Psoas muscle (tissue), 7 donors: ENCODE measurements at regions not wholly inside any gene's neighbourhood (a gene's known extent, or its start where the extent isn't known, plus 50 kb on each side); places are given as distances from the start of the nearest gene placed in this dataset.
"Not testable (repeated sequence)": the region's sequence is repeated elsewhere in the genome, so short reads cannot be mapped to it uniquely, and the experiment has no call there.

ENCODE experiments used
- ATAC-seq, 4 donors: fragments of 200-7000 bp; cut with Tn5 transposase; one replicate each; pipeline ENCODE4 v1.9.1; 2020; ENCODE audit warnings: moderate library complexity in 3 of 4, mild to moderate bottlenecking in 2 of 4
- DNase-seq, 2 donors: peaks; one replicate each; pipeline ENCODE4 v3.0.0-alpha.2; 2020
- H3K27ac ChIP-seq: fragments of 200-600 bp; one replicate; pipeline ENCODE4 v1.8.0; 2022
- H3K27me3 ChIP-seq, 3 donors: fragments of 200-600 bp in 1 of 3; one replicate each; pipeline versions ENCODE4 v1.6.1 to v1.8.0; 2013 to 2022; ENCODE audit warnings: low read length in 2 of 3, mild to moderate bottlenecking in 2 of 3, moderate library complexity in 1 of 3; ENCODE audit not compliant: insufficient read depth in 3 of 3
- H3K36me3 ChIP-seq, 2 donors: fragments of 200-600 bp in 1 of 2; one replicate each; pipeline versions ENCODE4 v1.6.1 to v1.8.0; 2013 to 2022; ENCODE audit warnings: low read depth in 1 of 2, mild to moderate bottlenecking in 1 of 2, moderate library complexity in 1 of 2; ENCODE audit not compliant: insufficient read depth in 1 of 2
- H3K4me1 ChIP-seq: fragments of 200-600 bp; one replicate; pipeline ENCODE4 v1.8.0; 2022
- H3K4me3 ChIP-seq: fragments of 200-600 bp; one replicate; pipeline ENCODE4 v1.8.0; 2022; ENCODE audit warnings: mild to moderate bottlenecking
- H3K9me3 ChIP-seq: fragments of 200-600 bp; one replicate; pipeline ENCODE4 v1.8.0; 2022
- CTCF ChIP-seq: fragments of 200-600 bp; IDR thresholded peaks from one replicate; pipeline ENCODE4 v1.8.0; 2022; ENCODE audit warnings: antibody characterized with exemption
- WGBS, 3 donors: extraction: QIAGEN DNeasy Blood & Tissue Kit; methylation state at CpG; one replicate each; pipeline versions ENCODE4 v1.1.6 to v1.1.7; 2013; 5-methylcytosine and 5-hydroxymethylcytosine counted together
- intact Hi-C, 2 donors: fragments of 100-400 bp; cut with DNase I; formaldehyde crosslinking; loops; one replicate each; pipeline versions ENCODE4 v1.11.0 to v1.14.2; 2022
- donor health status: healthy with polysubstance abuse.
- donor health status: DM: no; HTN: no; CAD: no; lungs with moderate emphysema.
- donor health status: Bipolar disorder and iron deficiency.
- donor health status: healthy.
- donor health status: DM: yes; HTN: yes; CAD: no.
- donor health status: DM: no; HTN: no; CAD: no.
- donor health status: DM: yes; HTN: yes; CAD: no.

DNA sequence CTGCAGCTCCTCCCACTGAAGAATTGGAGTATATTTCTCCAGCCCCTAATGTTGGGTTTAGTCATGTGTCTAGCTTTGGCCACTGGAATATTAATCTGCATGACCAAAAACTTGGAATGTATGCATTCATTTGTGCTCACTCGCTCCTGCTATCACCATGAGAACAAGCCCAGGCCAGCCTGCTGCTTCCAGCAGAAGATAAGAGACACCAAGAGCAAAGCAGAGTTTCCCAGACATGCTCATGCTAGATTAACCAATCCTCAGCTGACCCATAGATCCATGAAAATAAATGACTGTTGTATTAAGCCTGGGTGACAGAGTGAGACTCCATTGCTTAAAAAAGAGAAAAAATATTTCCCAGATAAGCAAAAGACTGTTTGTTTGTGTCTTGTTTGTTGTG is 119.6 kb downstream of the ALG1L2 start:
- 16 to 43% (median 30%) methylated on average over 1 of the region's 1 CpG for WGBS, 3 donors
- H3K36me3 ChIP-seq, DNase-seq, H3K27ac ChIP-seq, intact Hi-C loops, H3K4me1 ChIP-seq, H3K27me3 ChIP-seq, H3K4me3 ChIP-seq, ATAC-seq, H3K9me3 ChIP-seq: not testable (repeated sequence)

DNA sequence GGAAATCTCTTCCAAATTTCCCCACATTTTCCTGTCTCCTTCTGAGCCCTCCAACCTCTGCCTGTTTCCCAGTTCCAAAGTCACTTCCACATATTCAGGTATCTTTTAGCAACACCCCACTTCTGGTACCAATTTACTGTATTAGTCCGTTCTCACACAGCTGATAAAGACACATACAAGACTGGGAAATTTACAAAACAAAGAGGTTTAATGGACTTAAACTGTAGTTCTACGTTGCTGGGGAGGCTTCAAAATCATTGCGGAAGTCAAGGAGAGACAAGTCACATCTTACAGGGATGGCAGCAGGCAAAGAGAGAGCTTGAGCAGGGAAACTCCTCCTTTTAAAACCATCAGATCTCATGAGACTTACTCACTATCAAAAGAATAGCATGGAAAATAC is 122.0 kb downstream of the ALG1L2 start:
- DNase-seq, H3K4me1 ChIP-seq, H3K27ac ChIP-seq, H3K4me3 ChIP-seq, H3K9me3 ChIP-seq, H3K27me3 ChIP-seq, ATAC-seq, intact Hi-C loops, H3K36me3 ChIP-seq: not testable (repeated sequence)
- 91 to 97% (median 95%) methylated on average over 3 of the region's 3 CpGs for WGBS, 3 donors

DNA sequence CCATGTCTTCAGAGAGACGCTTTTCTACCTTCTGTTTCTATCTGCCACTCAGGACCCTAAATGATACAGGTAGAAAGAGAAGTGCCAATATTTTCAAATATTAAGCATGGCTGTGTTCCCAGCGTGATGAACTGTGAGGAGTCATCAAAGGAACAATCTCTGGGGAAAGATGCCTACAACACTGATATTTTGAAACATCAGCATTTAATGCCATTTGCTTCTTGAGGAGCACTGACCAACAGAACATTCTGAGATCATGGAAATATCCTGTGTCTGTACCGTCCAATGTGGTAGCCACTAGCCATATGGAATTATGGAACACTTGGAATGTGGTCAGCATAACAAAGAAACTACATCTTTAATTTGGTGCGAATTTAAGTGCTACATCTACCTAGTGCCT is 117.9 kb upstream of the COL6A5 start:
- Histone ChIP-seq H3K36me3 (no peaks in the 10 kb centered on the region), H3K27ac (no peak overlapping the region), H3K27me3 (no peaks in the 10 kb centered on the region), H3K4me1 (no peaks in the 10 kb centered on the region), H3K9me3 (no peaks in the 10 kb centered on the region), H3K4me3 (no peak overlapping the region)
- no peak for TF ChIP-seq CTCF
- 85 to 91% (median 89%) methylated on average over 4 of the region's 4 CpGs for WGBS, 3 donors
- ATAC-seq (no peak), DNase-seq (no peak)
- intact Hi-C loops, result no loop called here

GRCh38 chr3:130242850-130243569 is 102.5 kb upstream of the COL6A5 start:
- ATAC-seq (no peak), DNase-seq (no peak)
- Histone ChIP-seq H3K27me3 (no peaks in the 10 kb centered on the region), H3K27ac (no peak overlapping the region), H3K4me1 (no peaks in the 10 kb centered on the region), H3K9me3 (no peaks in the 10 kb centered on the region), H3K4me3 (no peak overlapping the region), H3K36me3 (no peaks in the 10 kb centered on the region)
- no peak for TF ChIP-seq CTCF
- WGBS, 3 donors, result 37 to 49% (median 42%) methylated on average over 3 of the region's 3 CpGs
- intact Hi-C loops, result no loop called here

GRCh38 chr3:130243808-130244207 is 101.7 kb upstream of the COL6A5 start:
- intact Hi-C loops, result no loop called here
- no peaks in the 10 kb centered on the region for H3K36me3 ChIP-seq
- no peaks in the 10 kb centered on the region for H3K4me1 ChIP-seq
- H3K4me3 ChIP-seq, result no peak overlapping the region
- no peak for DNase-seq
- no peaks in the 10 kb centered on the region for H3K9me3 ChIP-seq
- H3K27me3 ChIP-seq, result no peaks in the 10 kb centered on the region
- no peak for ATAC-seq
- no peak overlapping the region for H3K27ac ChIP-seq
- no peak for TF ChIP-seq CTCF

DNA sequence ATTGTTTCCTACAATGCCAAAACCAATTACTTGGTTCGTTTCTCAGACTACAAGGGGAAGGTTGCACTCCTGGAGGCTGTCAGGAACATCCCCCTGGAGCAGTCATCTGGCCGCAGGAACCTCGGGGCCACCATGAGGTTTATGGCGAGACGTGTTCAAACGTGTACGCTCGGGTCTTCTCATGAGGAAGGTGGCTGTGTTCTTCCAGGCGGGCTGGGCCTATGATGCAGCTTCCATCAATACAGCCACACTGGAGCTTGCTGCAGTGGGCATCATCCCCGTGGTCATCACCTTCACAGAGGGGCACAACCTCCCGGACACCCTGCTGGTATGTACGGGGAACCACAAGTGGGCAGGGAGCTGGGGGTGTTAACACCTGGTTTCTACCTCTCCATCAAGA is 94.5 kb upstream of the COL6A5 start:
- Histone ChIP-seq H3K4me3 (no peak overlapping the region), H3K4me1 (no peaks in the 10 kb centered on the region), H3K27me3 (no peaks in the 10 kb centered on the region), H3K27ac (no peak overlapping the region), H3K9me3 (no peaks in the 10 kb centered on the region), H3K36me3 (no peaks in the 10 kb centered on the region)
- DNase-seq (no peak), ATAC-seq (no peak)
- TF ChIP-seq CTCF, result no peak
- 82 to 87% (median 83%) methylated on average over 12 of the region's 12 CpGs for WGBS, 3 donors
- intact Hi-C loops, result no loop called here
